ENCODE measurements at regions not wholly inside any gene's neighbourhood (a gene's known extent, or its start where the extent isn't known, plus 50 kb on each side); places are given as distances from the start of the nearest gene placed in this dataset.

GRCh38 chr11:115845872-115846271, 341.7 kb upstream of the CADM1 start:
- TF ChIP-seq CTCF (IDR thresholded peaks at IDR 0.05; ENCODE audit: borderline replicate concordance, insufficient read depth, low read depth, low read length), result no peak

GRCh38 chr11:115843685-115844084, 339.5 kb upstream of the CADM1 start:
- no peak for TF ChIP-seq CTCF (IDR thresholded peaks at IDR 0.05; ENCODE audit: borderline replicate concordance, insufficient read depth, low read depth, low read length)
- no peak overlapping the region for H3K4me3 ChIP-seq (ENCODE audit: low read depth, low read length)

More at GRCh38 chr11:115845872-115846271, 341.7 kb upstream of the CADM1 start:
- H3K4me3 ChIP-seq (ENCODE audit: low read depth, low read length), result no peak overlapping the region

- H3K4me3 ChIP-seq (ENCODE audit: low read depth, low read length), result no peak overlapping the region
Observed at GRCh38 chr11:115843111-115843510, 338.9 kb upstream of the CADM1 start.

GRCh38 chr11:115820026-115820425, 315.8 kb upstream of the CADM1 start:
- TF ChIP-seq CTCF (IDR thresholded peaks at IDR 0.05; ENCODE audit: borderline replicate concordance, insufficient read depth, low read depth, low read length), result no peak

More at GRCh38 chr11:115843111-115843510, 338.9 kb upstream of the CADM1 start:
- TF ChIP-seq CTCF (IDR thresholded peaks at IDR 0.05; ENCODE audit: borderline replicate concordance, insufficient read depth, low read depth, low read length), result no peak

GRCh38 chr11:115819014-115819413, 314.8 kb upstream of the CADM1 start:
- no peak overlapping the region for H3K4me3 ChIP-seq (ENCODE audit: low read depth, low read length)
- TF ChIP-seq CTCF (IDR thresholded peaks at IDR 0.05; ENCODE audit: borderline replicate concordance, insufficient read depth, low read depth, low read length), result no peak

More at GRCh38 chr11:115820026-115820425, 315.8 kb upstream of the CADM1 start:
- H3K4me3 ChIP-seq (ENCODE audit: low read depth, low read length), result no peak overlapping the region

GRCh38 chr11:115817844-115818468, 313.7 kb upstream of the CADM1 start:
- TF ChIP-seq CTCF (IDR thresholded peaks at IDR 0.05; ENCODE audit: borderline replicate concordance, insufficient read depth, low read depth, low read length), result no peak
- no peak overlapping the region for H3K4me3 ChIP-seq (ENCODE audit: low read depth, low read length)

GRCh38 chr11:115808351-115808940, 304.2 kb upstream of the CADM1 start:
- H3K4me3 ChIP-seq (ENCODE audit: low read depth, low read length), result no peak overlapping the region
- no peak for TF ChIP-seq CTCF (IDR thresholded peaks at IDR 0.05; ENCODE audit: borderline replicate concordance, insufficient read depth, low read depth, low read length)

Measured in GM12875 (cell line).